HEK293 (cell line): ENCODE measurements at regions not wholly inside any gene's neighbourhood (a gene's known extent, or its start where the extent isn't known, plus 50 kb on each side); places are given as distances from the start of the nearest gene placed in this dataset.

Experiments used
- PBX3 ChIP-seq: sonication (generic); formaldehyde crosslinking; IDR thresholded peaks from 2 replicates; pipeline ENCODE4 v1.8.1; 2022; ENCODE audit warnings: mild to moderate bottlenecking, moderate library complexity, missing genetic modification reagents
- ZBTB11 ChIP-seq: fragments of 450-650 bp; formaldehyde crosslinking; conservative IDR thresholded peaks from 2 replicates; pipeline ENCODE4 v1.5.1; 2016; ENCODE audit warnings: low read depth, missing biosample characterization, missing genetic modification characterization
- ZFHX2 ChIP-seq: fragments of 450-650 bp; formaldehyde crosslinking; conservative IDR thresholded peaks from 2 replicates; pipeline ENCODE4 v1.5.1; 2016; ENCODE audit warnings: missing biosample characterization, missing genetic modification characterization
- ZNF138 ChIP-seq: fragments of 450-650 bp; formaldehyde crosslinking; IDR thresholded peaks from 2 replicates; pipeline ENCODE4 v1.5.1; 2016; ENCODE audit warnings: missing biosample characterization, missing genetic modification characterization, borderline replicate concordance
- ZNF19 ChIP-seq: fragments of 450-650 bp; formaldehyde crosslinking; IDR thresholded peaks from 2 replicates; pipeline ENCODE4; 2016; ENCODE audit warnings: missing biosample characterization, missing genetic modification characterization, low read depth
- ZNF202 ChIP-seq: fragments of 450-650 bp; formaldehyde crosslinking; IDR thresholded peaks from 2 replicates; pipeline ENCODE4 v1.5.1; 2016; ENCODE audit warnings: missing biosample characterization, missing genetic modification characterization, borderline replicate concordance
- ZNF639 ChIP-seq: fragments of 450-650 bp; formaldehyde crosslinking; IDR thresholded peaks from 2 replicates; pipeline ENCODE4 v1.5.1; 2016; ENCODE audit warnings: missing biosample characterization, missing genetic modification characterization

GRCh38 chr4:174131901-174132300, 151.6 kb downstream of the FBXO8 start:
- TF ChIP-seq ZNF138 (tag by site-specific recombination) (no peak), ZNF19 (tag by site-specific recombination) (no peak), ZFHX2 (tag by site-specific recombination) (no peak), PBX3 (CRISPR knock-in tag) (no peak), ZNF639 (tag by site-specific recombination) (no peak), ZBTB11 (tag by site-specific recombination) (no peak), ZNF202 (tag by site-specific recombination) (no peak)
